ENCODE measurements at regions not wholly inside any gene's neighbourhood (a gene's known extent, or its start where the extent isn't known, plus 50 kb on each side); places are given as distances from the start of the nearest gene placed in this dataset.

- no peak for DNase-seq
Measured at GRCh38 chr1:30037251-30038118, 685.9 kb downstream of the MATN1 start.

GRCh38 chr1:30036666-30037065 is 686.7 kb downstream of the MATN1 start:
- no peak for DNase-seq

DNA sequence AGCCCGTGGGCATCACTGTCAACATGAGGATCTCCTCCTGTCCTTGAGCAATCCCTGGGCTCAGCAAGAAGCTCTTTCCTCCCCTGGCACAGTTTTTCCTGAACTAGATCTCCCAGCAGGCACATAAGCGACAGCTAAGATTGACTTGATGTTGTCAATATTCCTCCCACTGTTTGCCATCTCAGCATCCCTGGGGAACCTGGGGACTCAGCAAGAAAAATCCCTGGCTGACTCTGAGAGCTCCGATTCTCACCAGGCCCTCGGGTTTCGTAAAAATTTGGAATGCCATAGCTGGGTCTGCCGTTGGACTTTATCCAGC is 687.2 kb downstream of the MATN1 start:
- DNase-seq, result no peak

DNA sequence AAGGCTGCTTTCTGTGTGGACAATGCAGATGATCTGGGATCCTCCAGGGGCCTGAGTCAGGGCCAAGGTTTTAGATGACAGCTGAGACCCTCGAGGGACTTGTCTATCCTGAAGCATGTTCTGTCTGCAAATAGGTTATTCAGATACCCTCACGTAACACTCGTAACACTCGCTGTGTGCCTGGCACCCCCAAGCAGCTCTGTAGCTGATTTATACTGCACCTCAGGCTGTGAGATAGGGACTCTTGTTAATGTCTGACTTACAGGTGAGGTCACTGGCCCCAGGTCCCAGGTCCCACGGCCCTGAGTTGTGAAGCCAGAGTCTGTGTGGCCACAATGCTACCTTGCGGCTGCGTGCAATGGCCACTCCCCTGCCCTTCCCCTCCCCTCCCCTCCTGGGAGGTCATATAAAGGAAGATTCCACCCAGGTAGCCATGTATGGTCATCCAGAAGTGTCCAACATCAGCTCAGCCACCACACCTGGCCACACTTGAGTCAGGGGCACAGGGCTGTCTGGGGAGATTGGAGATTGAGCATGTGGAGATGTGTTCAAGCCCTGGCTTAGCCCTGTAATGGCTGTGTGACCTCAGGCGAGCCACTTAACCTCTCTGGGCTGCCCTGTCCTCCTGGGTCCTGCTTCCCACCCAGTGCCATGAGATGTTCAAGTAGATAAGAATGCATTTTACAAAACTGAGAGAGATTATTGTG is 687.7 kb downstream of the MATN1 start:
- DNase-seq, result no peak

GRCh38 chr1:30034627-30035521 is 688.5 kb downstream of the MATN1 start:
- DNase-seq, result peak; percentile 80

GRCh38 chr1:30034105-30034626 is 689.2 kb downstream of the MATN1 start:
- DNase-seq, result no peak

- DNase-seq, result no peak
Measured at GRCh38 chr1:30033256-30034104, 689.9 kb downstream of the MATN1 start.

DNA sequence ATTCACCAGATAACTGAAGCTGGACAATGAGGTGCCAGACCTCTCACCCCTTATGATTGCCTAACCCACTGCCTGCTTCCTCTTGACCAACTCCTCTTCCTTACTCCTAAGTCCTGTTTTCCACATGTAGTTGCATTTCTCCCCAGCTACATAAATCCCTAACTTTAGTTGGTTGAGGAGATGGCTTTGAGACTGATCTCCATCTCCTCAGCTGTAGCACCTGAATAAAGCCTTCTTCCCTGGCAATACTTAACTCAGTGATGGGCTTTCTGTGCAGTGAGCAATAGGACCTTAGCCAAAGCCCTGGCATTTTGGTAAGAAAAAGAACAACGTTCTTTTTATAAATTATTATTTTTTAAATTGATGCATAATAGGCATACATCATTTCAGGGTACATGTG is 691.1 kb downstream of the MATN1 start:
- no peak for DNase-seq

DNA sequence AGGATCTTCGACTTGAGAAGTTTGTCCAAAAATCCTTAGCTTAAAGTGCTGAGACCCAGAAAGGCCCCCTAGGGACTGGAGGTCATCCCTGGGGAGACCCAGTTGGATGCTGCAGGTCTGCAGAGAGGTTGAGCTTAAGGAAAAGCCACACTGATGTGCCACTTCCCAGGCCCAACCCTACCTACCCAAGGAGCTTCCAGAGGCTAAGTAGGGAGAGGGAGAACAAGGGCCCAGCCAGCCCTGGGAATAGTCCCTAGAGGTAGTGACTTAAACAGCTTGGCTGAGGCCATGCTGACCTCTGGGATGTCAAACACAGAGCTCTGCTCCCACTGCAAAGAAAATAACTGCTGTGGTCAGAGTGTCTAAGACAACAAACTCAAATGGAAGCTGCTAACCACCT is 693.7 kb downstream of the MATN1 start:
- DNase-seq, result no peak

- no peak for DNase-seq
Measured at GRCh38 chr1:30028939-30029338, 694.4 kb downstream of the MATN1 start.

DNA sequence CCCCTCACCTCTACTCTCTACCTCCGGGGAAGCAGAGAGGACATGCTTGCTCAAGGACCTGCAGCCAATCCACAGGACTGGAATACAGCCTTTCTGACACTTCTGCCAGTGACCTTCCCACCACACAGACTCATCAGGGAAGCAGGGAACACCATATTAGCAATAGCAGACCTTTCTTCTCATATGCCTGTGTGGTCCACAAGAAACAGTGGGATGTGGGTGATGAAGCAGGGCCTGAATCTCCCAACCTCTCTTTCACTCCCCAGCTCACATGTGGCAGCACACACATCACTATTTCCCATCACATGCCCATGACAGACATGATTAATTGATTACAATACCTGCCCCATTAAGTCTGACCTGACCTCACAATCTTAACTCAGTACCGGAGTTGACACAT is 695.1 kb downstream of the MATN1 start:
- no peak for DNase-seq

DNA sequence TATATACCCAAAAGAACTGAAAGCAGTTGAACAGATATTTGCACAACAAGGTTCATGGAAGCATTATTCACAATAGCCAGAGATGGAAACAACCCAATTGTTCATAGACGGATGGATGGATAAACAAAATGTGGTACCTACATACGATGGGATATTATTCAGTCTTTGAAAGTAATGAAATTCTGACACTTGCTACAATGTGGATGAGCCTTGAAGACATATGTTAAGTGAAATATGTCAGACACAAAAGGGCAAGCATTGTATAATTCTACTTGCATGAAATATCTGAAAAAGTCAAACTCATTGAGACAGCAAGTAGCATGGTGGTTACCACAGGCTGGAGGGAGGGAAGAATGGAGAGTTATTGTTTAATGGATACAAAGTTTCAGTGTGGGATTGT is 696.1 kb downstream of the MATN1 start:
- DNase-seq, result no peak

- no peak for DNase-seq
Measured at GRCh38 chr1:30024411-30025195, 698.8 kb downstream of the MATN1 start.

DNA sequence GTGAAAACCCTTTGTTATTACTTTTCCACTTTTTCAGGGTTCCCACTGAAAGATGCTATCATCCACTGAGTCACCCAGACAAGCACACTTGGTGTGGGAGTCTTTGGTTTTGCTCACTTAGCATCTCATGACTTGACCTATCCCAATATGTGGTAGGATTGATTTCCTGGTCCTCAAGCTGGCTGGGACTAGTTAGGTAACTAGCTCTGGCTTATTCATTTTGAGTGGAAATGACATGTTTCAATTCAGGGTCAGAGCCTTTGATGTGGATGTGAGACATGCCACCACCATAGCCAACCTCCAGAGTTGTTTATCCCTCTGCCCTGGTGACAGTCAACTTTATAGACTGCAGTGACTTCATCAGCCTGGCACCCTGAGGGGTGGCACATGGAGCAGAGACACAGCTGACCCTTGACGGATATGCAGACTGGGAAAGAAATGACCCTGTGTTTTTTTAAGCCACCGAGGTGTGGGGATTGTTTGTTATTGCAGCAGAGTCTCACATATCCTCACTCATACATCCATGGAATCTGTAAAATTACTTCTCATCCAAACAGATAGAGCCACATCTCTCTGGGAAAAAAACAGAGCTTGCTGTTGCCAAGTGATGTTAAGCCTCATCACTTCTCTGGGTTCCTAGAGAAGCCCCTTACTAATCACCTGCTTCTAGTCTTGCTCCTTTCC is 699.9 kb downstream of the MATN1 start:
- DNase-seq, result no peak

DNA sequence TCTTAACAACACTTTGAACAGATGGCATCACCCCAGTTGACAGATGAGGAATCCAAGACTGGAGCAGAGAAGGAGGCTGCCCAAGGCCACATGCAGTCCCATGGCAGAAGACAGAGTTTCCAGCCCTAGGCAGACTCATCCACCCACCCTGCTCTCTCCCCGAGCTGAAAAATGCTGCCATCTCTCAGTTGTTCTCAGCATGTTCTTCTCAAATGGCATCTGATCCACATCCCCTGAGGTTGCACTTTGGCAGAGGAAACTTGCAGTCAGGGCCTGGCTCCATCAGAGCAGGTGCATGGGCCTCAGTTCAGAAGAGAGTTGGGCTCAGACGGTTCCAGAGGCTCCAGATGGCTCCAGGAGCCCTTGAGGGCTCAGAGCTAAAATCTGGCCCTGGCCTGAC is 709.4 kb downstream of the MATN1 start:
- no peak for DNase-seq

GRCh38 chr1:30012455-30013440 is 710.6 kb downstream of the MATN1 start:
- no peak for DNase-seq

- DNase-seq, result no peak
Measured at GRCh38 chr1:30011970-30012369, 711.4 kb downstream of the MATN1 start.

DNA sequence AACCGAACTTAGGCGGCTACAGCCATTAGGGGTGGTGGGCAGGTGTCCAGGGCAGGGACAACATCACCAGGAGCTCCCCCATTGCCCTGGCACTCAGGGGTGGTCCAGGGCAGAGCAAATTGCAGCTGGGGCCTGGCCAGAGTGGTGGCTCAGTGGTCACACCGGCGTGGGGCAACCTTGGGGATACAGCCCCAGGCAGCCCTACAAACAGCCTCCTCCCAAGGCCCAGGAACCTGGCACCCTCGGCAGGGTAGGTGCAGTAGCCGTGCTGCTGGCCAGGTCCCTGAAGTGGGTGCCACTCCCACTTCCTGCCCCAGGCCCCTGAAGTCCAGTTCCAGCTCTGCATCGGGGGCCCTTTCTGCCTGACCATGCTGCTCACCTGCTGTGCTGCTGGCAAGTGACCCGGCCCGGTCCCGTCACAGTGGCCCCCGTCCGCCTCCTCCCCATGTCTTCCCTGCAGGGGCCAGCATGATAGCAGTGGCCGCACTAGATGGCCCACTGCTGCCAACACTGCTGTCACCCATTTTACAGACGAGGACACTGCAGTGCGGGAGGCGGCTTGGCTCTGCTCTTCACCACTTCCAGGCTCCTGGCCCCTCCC is 712.8 kb downstream of the MATN1 start:
- DNase-seq, result no peak

DNA sequence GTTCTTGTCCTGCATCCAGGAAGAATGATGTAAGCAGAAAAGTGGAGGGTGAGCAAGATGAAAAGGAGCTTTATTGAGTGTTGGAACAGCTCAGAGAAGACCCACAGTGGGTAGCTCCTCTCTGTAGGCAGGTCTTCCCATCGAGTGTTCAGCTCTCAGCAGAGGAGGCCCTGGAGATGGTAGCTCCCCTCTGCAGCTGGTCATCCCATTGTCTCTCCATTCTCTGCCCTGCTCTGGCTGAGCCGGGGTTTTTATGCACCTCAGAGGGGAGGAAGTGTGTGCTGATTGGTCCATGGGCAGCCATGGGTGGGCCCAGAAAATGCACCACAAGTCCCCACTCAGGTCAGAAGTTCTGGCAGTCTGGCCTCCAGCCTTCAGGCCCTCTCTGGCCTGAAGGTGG is 713.7 kb downstream of the MATN1 start:
- no peak for DNase-seq

Data from NCI-H1694 (cell line).